ENCODE measurements at regions not wholly inside any gene's neighbourhood (a gene's known extent, or its start where the extent isn't known, plus 50 kb on each side); places are given as distances from the start of the nearest gene placed in this dataset.

DNA sequence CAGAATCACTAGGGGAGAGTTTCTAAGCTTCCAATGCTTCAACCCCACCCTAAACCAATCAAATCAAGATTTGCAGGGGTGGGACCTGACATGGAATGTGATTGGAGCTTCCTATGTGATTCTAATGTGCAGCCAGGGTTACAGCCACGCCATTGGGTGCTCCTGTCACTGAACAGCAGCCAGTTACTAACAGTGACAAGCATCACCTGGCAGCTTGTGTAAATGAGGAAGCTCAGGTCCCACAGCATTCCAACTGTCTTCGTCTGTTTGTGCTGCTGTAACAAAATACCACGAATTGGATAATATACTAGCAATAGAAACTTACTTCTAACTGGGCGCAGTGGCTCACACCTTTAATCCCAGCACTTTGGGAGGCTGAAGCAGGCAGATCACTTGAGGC lies 294.9 kb downstream of the SHQ1 start:
- ATAC-seq: no peak
- H3K4me1 Mint-ChIP-seq: no peaks in the 10 kb centered on the region
- H3K27me3 Mint-ChIP-seq (ENCODE audit: insufficient read depth, low read depth, poor library complexity): peaks cover 6% of the 10 kb centered on the region

More for the DNA sequence above, 294.9 kb downstream of the SHQ1 start:
- H3K4me2 ChIP-seq: no peak overlapping the region
- H3K27me3 ChIP-seq (ENCODE audit: insufficient read depth): no peaks in the 10 kb centered on the region
- Mint-ChIP-seq H3K27ac (no peak overlapping the region), H3K9me3 (peaks cover 12% of the 10 kb centered on the region), H3K4me3 (no peak overlapping the region), H3K36me3 (ENCODE audit: low read depth) (peaks cover 10% of the 10 kb centered on the region; the same call in 2 of the 3 replicates)
- H2AFZ ChIP-seq: no peak overlapping the region
- H3K36me3 ChIP-seq (ENCODE audit: insufficient read depth): no peaks in the 10 kb centered on the region
- no peak overlapping the region for H3K27ac ChIP-seq (ENCODE audit: low read depth)
- no peaks in the 10 kb centered on the region for H3K9me2 ChIP-seq (ENCODE audit: insufficient read depth)
- H3K79me2 ChIP-seq (replicated peaks; ENCODE audit: insufficient read depth): no peaks in the 10 kb centered on the region
- H3K4me1 ChIP-seq (ENCODE audit: insufficient read depth): no peaks in the 10 kb centered on the region
- no peak overlapping the region for H3K4me3 ChIP-seq
- no peaks in the 10 kb centered on the region for H3F3A ChIP-seq (replicated peaks; ENCODE audit: low read depth)
- TF ChIP-seq POLR2AphosphoS5 (IDR thresholded peaks at IDR 0.05; ENCODE audit: low read depth) (no peak), NANOG (IDR thresholded peaks at IDR 0.05; ENCODE audit: borderline replicate concordance) (no peak), EZH2 (IDR thresholded peaks at IDR 0.05; ENCODE audit: low read depth, unreplicated experiment) (no peak), JUNB (IDR thresholded peaks at IDR 0.05; ENCODE audit: unreplicated experiment) (no peak), ZNF331 (CRISPR knock-in tag; IDR thresholded peaks at IDR 0.05; ENCODE audit: low read depth) (no peak), ZNF114 (CRISPR knock-in tag; IDR thresholded peaks at IDR 0.05) (no peak), EZH2phosphoT487 (IDR thresholded peaks at IDR 0.05; ENCODE audit: unreplicated experiment) (no peak), CREB1 (CRISPR knock-in tag; IDR thresholded peaks at IDR 0.05; ENCODE audit: low read depth) (no peak), STAT1 (IDR thresholded peaks at IDR 0.05; ENCODE audit: unreplicated experiment) (no peak)
- TF ChIP-seq, protein P1, sequence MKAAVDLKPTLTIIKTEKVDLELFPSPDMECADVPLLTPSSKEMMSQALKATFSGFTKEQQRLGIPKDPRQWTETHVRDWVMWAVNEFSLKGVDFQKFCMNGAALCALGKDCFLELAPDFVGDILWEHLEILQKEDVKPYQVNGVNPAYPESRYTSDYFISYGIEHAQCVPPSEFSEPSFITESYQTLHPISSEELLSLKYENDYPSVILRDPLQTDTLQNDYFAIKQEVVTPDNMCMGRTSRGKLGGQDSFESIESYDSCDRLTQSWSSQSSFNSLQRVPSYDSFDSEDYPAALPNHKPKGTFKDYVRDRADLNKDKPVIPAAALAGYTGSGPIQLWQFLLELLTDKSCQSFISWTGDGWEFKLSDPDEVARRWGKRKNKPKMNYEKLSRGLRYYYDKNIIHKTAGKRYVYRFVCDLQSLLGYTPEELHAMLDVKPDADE (IDR thresholded peaks at IDR 0.05): no peak
- TF ChIP-seq, protein P2, sequence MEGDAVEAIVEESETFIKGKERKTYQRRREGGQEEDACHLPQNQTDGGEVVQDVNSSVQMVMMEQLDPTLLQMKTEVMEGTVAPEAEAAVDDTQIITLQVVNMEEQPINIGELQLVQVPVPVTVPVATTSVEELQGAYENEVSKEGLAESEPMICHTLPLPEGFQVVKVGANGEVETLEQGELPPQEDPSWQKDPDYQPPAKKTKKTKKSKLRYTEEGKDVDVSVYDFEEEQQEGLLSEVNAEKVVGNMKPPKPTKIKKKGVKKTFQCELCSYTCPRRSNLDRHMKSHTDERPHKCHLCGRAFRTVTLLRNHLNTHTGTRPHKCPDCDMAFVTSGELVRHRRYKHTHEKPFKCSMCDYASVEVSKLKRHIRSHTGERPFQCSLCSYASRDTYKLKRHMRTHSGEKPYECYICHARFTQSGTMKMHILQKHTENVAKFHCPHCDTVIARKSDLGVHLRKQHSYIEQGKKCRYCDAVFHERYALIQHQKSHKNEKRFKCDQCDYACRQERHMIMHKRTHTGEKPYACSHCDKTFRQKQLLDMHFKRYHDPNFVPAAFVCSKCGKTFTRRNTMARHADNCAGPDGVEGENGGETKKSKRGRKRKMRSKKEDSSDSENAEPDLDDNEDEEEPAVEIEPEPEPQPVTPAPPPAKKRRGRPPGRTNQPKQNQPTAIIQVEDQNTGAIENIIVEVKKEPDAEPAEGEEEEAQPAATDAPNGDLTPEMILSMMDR (conservative IDR thresholded peaks at IDR 0.05; ENCODE audit: low read depth in 2 of 2): no peak
- TF ChIP-seq, protein P3, sequence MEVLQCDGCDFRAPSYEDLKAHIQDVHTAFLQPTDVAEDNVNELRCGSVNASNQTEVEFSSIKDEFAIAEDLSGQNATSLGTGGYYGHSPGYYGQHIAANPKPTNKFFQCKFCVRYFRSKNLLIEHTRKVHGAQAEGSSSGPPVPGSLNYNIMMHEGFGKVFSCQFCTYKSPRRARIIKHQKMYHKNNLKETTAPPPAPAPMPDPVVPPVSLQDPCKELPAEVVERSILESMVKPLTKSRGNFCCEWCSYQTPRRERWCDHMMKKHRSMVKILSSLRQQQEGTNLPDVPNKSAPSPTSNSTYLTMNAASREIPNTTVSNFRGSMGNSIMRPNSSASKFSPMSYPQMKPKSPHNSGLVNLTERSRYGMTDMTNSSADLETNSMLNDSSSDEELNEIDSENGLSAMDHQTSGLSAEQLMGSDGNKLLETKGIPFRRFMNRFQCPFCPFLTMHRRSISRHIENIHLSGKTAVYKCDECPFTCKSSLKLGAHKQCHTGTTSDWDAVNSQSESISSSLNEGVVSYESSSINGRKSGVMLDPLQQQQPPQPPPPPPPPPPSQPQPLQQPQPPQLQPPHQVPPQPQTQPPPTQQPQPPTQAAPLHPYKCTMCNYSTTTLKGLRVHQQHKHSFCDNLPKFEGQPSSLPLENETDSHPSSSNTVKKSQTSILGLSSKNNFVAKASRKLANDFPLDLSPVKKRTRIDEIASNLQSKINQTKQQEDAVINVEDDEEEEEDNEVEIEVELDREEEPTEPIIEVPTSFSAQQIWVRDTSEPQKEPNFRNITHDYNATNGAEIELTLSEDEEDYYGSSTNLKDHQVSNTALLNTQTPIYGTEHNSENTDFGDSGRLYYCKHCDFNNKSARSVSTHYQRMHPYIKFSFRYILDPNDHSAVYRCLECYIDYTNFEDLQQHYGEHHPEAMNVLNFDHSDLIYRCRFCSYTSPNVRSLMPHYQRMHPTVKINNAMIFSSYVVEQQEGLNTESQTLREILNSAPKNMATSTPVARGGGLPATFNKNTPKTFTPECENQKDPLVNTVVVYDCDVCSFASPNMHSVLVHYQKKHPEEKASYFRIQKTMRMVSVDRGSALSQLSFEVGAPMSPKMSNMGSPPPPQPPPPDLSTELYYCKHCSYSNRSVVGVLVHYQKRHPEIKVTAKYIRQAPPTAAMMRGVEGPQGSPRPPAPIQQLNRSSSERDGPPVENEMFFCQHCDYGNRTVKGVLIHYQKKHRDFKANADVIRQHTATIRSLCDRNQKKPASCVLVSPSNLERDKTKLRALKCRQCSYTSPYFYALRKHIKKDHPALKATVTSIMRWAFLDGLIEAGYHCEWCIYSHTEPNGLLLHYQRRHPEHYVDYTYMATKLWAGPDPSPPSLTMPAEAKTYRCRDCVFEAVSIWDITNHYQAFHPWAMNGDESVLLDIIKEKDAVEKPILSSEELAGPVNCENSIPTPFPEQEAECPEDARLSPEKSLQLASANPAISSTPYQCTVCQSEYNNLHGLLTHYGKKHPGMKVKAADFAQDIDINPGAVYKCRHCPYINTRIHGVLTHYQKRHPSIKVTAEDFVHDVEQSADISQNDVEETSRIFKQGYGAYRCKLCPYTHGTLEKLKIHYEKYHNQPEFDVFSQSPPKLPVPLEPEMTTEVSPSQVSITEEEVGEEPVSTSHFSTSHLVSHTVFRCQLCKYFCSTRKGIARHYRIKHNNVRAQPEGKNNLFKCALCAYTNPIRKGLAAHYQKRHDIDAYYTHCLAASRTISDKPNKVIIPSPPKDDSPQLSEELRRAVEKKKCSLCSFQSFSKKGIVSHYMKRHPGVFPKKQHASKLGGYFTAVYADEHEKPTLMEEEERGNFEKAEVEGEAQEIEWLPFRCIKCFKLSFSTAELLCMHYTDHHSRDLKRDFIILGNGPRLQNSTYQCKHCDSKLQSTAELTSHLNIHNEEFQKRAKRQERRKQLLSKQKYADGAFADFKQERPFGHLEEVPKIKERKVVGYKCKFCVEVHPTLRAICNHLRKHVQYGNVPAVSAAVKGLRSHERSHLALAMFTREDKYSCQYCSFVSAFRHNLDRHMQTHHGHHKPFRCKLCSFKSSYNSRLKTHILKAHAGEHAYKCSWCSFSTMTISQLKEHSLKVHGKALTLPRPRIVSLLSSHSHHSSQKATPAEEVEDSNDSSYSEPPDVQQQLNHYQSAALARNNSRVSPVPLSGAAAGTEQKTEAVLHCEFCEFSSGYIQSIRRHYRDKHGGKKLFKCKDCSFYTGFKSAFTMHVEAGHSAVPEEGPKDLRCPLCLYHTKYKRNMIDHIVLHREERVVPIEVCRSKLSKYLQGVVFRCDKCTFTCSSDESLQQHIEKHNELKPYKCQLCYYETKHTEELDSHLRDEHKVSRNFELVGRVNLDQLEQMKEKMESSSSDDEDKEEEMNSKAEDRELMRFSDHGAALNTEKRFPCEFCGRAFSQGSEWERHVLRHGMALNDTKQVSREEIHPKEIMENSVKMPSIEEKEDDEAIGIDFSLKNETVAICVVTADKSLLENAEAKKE (CRISPR knock-in tag; IDR thresholded peaks at IDR 0.05): no peak
- TF ChIP-seq, protein P4, sequence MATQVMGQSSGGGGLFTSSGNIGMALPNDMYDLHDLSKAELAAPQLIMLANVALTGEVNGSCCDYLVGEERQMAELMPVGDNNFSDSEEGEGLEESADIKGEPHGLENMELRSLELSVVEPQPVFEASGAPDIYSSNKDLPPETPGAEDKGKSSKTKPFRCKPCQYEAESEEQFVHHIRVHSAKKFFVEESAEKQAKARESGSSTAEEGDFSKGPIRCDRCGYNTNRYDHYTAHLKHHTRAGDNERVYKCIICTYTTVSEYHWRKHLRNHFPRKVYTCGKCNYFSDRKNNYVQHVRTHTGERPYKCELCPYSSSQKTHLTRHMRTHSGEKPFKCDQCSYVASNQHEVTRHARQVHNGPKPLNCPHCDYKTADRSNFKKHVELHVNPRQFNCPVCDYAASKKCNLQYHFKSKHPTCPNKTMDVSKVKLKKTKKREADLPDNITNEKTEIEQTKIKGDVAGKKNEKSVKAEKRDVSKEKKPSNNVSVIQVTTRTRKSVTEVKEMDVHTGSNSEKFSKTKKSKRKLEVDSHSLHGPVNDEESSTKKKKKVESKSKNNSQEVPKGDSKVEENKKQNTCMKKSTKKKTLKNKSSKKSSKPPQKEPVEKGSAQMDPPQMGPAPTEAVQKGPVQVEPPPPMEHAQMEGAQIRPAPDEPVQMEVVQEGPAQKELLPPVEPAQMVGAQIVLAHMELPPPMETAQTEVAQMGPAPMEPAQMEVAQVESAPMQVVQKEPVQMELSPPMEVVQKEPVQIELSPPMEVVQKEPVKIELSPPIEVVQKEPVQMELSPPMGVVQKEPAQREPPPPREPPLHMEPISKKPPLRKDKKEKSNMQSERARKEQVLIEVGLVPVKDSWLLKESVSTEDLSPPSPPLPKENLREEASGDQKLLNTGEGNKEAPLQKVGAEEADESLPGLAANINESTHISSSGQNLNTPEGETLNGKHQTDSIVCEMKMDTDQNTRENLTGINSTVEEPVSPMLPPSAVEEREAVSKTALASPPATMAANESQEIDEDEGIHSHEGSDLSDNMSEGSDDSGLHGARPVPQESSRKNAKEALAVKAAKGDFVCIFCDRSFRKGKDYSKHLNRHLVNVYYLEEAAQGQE (IDR thresholded peaks at IDR 0.05; ENCODE audit: unreplicated experiment): no peak
- DNase-seq (ENCODE audit: low spot score): no peak
- H4K20me1 ChIP-seq (replicated peaks; ENCODE audit: insufficient read depth): no peaks in the 10 kb centered on the region
